ENCODE measurements at regions not wholly inside any gene's neighbourhood (a gene's known extent, or its start where the extent isn't known, plus 50 kb on each side); places are given as distances from the start of the nearest gene placed in this dataset.

DNA sequence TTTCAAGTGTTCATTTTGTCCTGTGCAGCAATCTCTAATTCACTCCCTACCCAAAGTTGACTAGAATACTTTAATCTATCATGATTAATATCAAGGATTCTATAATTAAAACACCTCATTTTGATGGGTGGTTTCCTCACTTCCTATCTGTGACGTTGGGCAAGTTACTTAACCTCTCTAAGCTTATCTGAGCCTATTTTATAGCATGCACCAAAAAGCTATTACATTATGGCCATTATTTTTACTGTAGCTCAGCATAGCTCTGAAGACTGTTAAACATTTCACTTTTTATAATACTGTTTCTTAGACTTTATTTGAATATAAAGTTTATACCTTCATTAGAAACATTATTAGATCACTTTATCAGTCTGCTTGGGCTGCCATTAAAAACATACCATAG is 579.6 kb upstream of the NXPH2 start:
- TF ChIP-seq, protein P1, sequence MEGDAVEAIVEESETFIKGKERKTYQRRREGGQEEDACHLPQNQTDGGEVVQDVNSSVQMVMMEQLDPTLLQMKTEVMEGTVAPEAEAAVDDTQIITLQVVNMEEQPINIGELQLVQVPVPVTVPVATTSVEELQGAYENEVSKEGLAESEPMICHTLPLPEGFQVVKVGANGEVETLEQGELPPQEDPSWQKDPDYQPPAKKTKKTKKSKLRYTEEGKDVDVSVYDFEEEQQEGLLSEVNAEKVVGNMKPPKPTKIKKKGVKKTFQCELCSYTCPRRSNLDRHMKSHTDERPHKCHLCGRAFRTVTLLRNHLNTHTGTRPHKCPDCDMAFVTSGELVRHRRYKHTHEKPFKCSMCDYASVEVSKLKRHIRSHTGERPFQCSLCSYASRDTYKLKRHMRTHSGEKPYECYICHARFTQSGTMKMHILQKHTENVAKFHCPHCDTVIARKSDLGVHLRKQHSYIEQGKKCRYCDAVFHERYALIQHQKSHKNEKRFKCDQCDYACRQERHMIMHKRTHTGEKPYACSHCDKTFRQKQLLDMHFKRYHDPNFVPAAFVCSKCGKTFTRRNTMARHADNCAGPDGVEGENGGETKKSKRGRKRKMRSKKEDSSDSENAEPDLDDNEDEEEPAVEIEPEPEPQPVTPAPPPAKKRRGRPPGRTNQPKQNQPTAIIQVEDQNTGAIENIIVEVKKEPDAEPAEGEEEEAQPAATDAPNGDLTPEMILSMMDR (IDR thresholded peaks at IDR 0.05): no peak
- TF ChIP-seq EP300 (IDR thresholded peaks at IDR 0.05) (no peak), POLR2A (IDR thresholded peaks at IDR 0.05) (no peak)
